Adipocyte (in vitro differentiated cells): ENCODE measurements at regions not wholly inside any gene's neighbourhood (a gene's known extent, or its start where the extent isn't known, plus 50 kb on each side); places are given as distances from the start of the nearest gene placed in this dataset.
"Not testable (repeated sequence)": the region's sequence is repeated elsewhere in the genome, so short reads cannot be mapped to it uniquely, and the experiment has no call there.

Experiments
- DNase-seq: peaks from one replicate; pipeline ENCODE4 v3.0.0-alpha.2; 2015; ENCODE audit warnings: low read depth
- H3K27me3 ChIP-seq: replicated peaks from 2 replicates; pipeline ENCODE4 v1.7.0; 2013; ENCODE audit warnings: mild to moderate bottlenecking, low read length, moderate library complexity; ENCODE audit not compliant: control insufficient read depth, insufficient read depth
- H3K36me3 ChIP-seq: 2 replicates; pipeline ENCODE4 v1.7.0; 2013; ENCODE audit warnings: low read length, mild to moderate bottlenecking, moderate library complexity; ENCODE audit not compliant: control insufficient read depth, insufficient read depth, severe bottlenecking
- H3K4me1 ChIP-seq: 2 replicates; pipeline ENCODE4 v1.7.0; 2013; ENCODE audit warnings: mild to moderate bottlenecking, low read length, moderate library complexity; ENCODE audit not compliant: control insufficient read depth, insufficient read depth
- H3K4me3 ChIP-seq: 2 replicates; pipeline ENCODE4 v1.7.0; 2013; ENCODE audit warnings: mild to moderate bottlenecking, low read length, moderate library complexity
- H3K9ac ChIP-seq: 2 replicates; pipeline ENCODE4 v1.7.0; 2013; ENCODE audit warnings: mild to moderate bottlenecking, low read length, moderate library complexity
- H3K9me3 ChIP-seq: 2 replicates; pipeline ENCODE4 v1.7.0; 2013; ENCODE audit warnings: mild to moderate bottlenecking, low read length, moderate library complexity; ENCODE audit not compliant: control insufficient read depth

- no peak for DNase-seq
- Histone ChIP-seq H3K4me1 (no peaks in the 10 kb centered on the region), H3K4me3 (no peak overlapping the region), H3K9me3 (no peaks in the 10 kb centered on the region), H3K27me3 (no peaks in the 10 kb centered on the region), H3K36me3 (no peaks in the 10 kb centered on the region), H3K9ac (no peak overlapping the region)
Measured at GRCh38 chr14:48709277-48709785, 876.8 kb downstream of the RPS29 start.

DNA sequence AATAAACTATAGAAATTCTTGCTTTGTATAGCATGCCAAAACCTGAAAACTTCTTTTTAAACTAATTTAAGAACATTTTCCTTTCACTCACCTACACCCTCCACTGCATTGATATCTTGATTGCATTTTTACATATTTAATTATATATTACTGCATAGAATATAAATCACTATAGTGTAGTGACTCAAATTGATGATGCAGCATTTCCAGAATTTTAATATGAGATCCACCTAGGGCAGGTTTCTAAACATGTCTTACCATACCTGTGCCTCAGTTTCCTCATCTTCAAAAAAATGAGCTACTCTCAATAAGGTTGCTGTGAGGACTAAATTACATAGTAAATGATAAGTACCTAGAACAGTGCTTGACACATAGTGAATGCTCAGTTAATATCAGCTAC, 881.5 kb downstream of the RPS29 start:
- no peaks in the 10 kb centered on the region for H3K27me3 ChIP-seq
- no peaks in the 10 kb centered on the region for H3K36me3 ChIP-seq
- DNase-seq, result no peak
- no peaks in the 10 kb centered on the region for H3K9me3 ChIP-seq
- no peak overlapping the region for H3K9ac ChIP-seq
- no peak overlapping the region for H3K4me3 ChIP-seq
- H3K4me1 ChIP-seq, result no peaks in the 10 kb centered on the region

- H3K36me3 ChIP-seq, result no peaks in the 10 kb centered on the region
Measured at GRCh38 chr14:48703728-48704467, 882.3 kb downstream of the RPS29 start.

DNA sequence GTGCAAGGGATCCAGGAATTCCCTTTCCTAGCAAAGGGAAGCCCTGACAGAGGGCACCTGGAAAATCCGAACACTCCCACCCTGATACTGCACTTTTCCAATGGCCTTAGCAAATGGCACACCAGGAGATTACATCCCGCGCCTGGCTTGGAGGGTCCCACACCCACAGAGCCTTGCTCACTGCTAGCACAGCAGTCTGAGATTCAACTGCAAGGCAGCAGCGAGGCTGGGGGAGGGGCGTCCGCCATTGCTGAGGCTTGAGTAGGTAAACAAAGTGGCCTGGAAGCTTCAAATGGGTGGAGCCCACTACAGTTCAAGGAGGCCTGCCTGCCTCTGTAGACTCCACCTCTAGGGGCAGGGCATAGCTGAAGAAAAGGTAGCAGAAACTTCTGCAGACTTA, 888.8 kb downstream of the RPS29 start:
- DNase-seq, H3K4me3 ChIP-seq, H3K27me3 ChIP-seq, H3K9ac ChIP-seq, H3K9me3 ChIP-seq, H3K36me3 ChIP-seq, H3K4me1 ChIP-seq: not testable (repeated sequence)

More at GRCh38 chr14:48703728-48704467, 882.3 kb downstream of the RPS29 start:
- Histone ChIP-seq H3K4me1 (no peaks in the 10 kb centered on the region), H3K9ac (no peak overlapping the region), H3K4me3 (no peak overlapping the region), H3K9me3 (no peaks in the 10 kb centered on the region), H3K27me3 (no peaks in the 10 kb centered on the region)
- DNase-seq, result no peak

GRCh38 chr14:48693793-48694192, 892.4 kb downstream of the RPS29 start:
- Histone ChIP-seq H3K27me3 (no peaks in the 10 kb centered on the region), H3K4me3 (no peak overlapping the region), H3K9ac (no peak overlapping the region), H3K4me1 (peaks cover 3% of the 10 kb centered on the region), H3K36me3 (no peaks in the 10 kb centered on the region), H3K9me3 (peaks cover 2% of the 10 kb centered on the region)
- DNase-seq, result no peak

DNA sequence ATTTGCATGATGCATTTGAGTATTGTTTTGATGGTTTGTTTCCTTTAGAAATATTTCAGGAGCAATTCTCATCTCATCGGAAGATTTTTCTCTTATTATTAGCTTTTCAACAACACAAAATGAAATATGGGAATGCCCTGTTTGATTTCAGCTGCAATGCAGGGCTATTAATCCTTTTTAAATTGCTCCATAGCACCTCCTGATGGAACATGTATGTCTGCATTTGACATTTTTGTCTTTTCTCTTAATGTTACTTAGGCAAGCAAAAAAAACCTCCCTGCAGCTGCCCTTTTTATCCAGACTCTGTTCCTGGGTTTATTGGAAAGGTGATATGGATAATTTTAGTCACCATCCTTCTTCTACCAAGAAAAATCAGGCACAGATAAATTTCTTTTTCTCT, 895.8 kb downstream of the RPS29 start:
- no peak for DNase-seq

GRCh38 chr14:48686650-48687049, 899.5 kb downstream of the RPS29 start:
- no peak for DNase-seq
- H3K9ac ChIP-seq, result no peak overlapping the region
- H3K36me3 ChIP-seq, result no peaks in the 10 kb centered on the region
- no peaks in the 10 kb centered on the region for H3K9me3 ChIP-seq
- no peak overlapping the region for H3K4me3 ChIP-seq
- H3K4me1 ChIP-seq, result no peaks in the 10 kb centered on the region
- no peaks in the 10 kb centered on the region for H3K27me3 ChIP-seq

More for the DNA sequence above, 895.8 kb downstream of the RPS29 start:
- Histone ChIP-seq H3K4me3 (no peak overlapping the region), H3K27me3 (no peaks in the 10 kb centered on the region), H3K4me1 (peaks cover 3% of the 10 kb centered on the region), H3K9me3 (no peaks in the 10 kb centered on the region), H3K9ac (no peak overlapping the region), H3K36me3 (no peaks in the 10 kb centered on the region)

GRCh38 chr14:48672506-48672905, 913.7 kb downstream of the RPS29 start:
- no peak for DNase-seq
- Histone ChIP-seq H3K27me3 (no peaks in the 10 kb centered on the region), H3K36me3 (no peaks in the 10 kb centered on the region), H3K9me3 (peaks cover 9% of the 10 kb centered on the region), H3K4me1 (no peaks in the 10 kb centered on the region), H3K9ac (no peak overlapping the region), H3K4me3 (no peak overlapping the region)

DNA sequence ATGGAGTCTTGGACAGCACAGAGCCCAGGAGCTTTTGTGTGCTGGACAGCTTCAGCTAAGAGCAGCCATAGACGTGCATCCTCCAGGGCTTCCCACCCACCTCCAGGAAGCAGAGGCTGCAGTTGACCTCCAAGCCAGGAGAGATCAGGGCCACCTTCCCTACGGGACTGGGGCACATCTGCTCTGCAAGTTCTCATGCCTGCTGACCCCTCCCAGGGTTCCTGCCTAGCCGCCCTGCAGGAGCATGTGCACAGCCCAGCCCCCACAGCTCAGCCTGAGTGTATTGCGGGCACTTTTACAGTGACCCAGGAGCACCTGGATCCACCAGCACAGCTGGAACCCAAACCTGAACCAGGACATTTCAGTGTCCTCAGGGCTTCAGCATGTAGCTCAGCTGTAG, 915.2 kb downstream of the RPS29 start:
- Histone ChIP-seq H3K36me3 (no peaks in the 10 kb centered on the region), H3K4me3 (no peak overlapping the region), H3K9me3 (peaks cover 7% of the 10 kb centered on the region), H3K4me1 (no peaks in the 10 kb centered on the region), H3K27me3 (no peaks in the 10 kb centered on the region), H3K9ac (no peak overlapping the region)
- DNase-seq, result no peak

DNA sequence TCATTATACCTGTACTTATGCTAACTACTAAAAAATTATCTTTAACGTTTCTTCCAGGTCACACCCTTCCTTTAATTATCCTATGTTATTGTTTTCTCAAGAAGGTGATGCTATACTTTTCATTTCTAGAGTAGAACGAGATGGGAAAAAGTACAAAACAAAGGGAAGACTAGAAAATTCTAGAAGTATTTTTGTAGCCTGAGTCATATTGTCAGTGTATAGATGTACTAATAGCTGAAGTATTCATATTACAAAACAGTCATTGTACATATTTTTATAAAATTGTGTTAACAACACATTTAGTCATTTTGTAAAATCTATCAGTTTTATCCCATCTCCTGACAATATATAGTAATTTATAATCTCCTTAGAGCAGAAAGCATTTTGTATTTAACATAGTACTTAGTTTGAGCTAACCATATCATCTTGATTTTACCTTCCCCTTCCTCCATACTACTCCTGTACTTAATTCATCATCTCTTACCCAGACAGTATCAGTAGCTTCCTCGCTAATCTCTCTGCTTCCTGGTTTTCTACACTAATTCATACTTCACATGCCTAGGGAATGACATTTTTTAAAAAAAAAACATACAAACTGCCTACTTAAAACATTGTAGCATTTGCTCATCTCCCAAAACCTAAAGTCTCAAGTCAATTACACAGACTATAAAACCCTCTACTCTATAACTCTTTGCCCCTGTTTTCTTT, 920.9 kb downstream of the RPS29 start:
- H3K9ac ChIP-seq, result no peak overlapping the region
- no peaks in the 10 kb centered on the region for H3K36me3 ChIP-seq
- H3K4me3 ChIP-seq, result no peak overlapping the region
- H3K4me1 ChIP-seq, result no peaks in the 10 kb centered on the region
- H3K27me3 ChIP-seq, result no peaks in the 10 kb centered on the region
- H3K9me3 ChIP-seq, result peaks cover 9% of the 10 kb centered on the region
- no peak for DNase-seq

DNA sequence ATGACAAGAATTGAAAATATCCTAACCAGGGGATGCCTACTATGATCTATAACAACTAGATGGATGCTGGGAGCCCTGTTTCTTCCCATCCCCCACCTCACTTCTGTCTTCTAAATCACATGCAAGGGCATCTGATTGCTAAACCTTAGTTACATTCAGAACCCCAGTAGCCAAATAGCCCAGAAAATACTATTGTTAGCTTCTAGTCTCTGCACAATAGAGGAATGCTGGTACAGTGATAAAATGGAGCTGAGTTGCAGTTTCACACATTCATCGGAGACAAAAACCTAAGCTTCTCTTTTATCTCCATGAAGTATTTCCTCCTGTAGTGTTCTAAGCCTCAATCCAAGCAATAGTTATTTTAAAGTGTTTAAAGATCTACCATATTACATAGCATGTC, 942.9 kb downstream of the RPS29 start:
- no peak overlapping the region for H3K4me3 ChIP-seq
- no peaks in the 10 kb centered on the region for H3K27me3 ChIP-seq
- DNase-seq, result no peak
- H3K36me3 ChIP-seq, result no peaks in the 10 kb centered on the region
- no peaks in the 10 kb centered on the region for H3K9me3 ChIP-seq
- H3K4me1 ChIP-seq, result no peaks in the 10 kb centered on the region
- H3K9ac ChIP-seq, result no peak overlapping the region
